Fibroblast of skin of abdomen (primary cell): ENCODE measurements at regions not wholly inside any gene's neighbourhood (a gene's known extent, or its start where the extent isn't known, plus 50 kb on each side); places are given as distances from the start of the nearest gene placed in this dataset.
A peak's percentile ranks its signal among the peaks of the same experiment; 100 is the strongest.
"Not testable (repeated sequence)": the region's sequence is repeated elsewhere in the genome, so short reads cannot be mapped to it uniquely, and the experiment has no call there.

Experiments used
- DNase-seq: peaks from one replicate; pipeline ENCODE4 v3.0.0-alpha.2; 2013

- not testable (repeated sequence) for DNase-seq
These were observed 88.6 kb upstream of the NFIL3 start for GRCh38 chr9:91512235-91512634.

DNA sequence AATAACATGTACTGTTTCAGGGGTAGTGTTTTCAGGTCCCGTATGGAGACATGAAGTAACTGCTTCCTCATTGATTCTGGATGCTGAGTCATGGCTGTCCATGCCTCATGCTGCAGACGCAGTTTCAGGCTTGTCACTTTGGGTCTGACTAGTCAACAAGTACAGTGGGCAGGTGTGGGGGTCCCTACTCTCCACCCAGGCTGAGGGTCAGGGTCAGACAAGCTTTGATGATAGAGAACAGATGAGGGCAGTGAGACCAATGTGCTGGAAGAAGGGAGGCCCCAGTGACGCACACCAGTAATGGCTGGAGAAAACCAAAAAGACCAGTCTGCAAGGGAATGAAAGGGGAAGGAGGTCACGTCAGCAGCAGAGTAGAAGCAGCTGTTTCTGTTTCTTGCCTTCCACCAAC lies 80.0 kb upstream of the NFIL3 start:
- no peak for DNase-seq

GRCh38 chr9:91502913-91503672 lies 79.5 kb upstream of the NFIL3 start:
- DNase-seq = no peak

DNA sequence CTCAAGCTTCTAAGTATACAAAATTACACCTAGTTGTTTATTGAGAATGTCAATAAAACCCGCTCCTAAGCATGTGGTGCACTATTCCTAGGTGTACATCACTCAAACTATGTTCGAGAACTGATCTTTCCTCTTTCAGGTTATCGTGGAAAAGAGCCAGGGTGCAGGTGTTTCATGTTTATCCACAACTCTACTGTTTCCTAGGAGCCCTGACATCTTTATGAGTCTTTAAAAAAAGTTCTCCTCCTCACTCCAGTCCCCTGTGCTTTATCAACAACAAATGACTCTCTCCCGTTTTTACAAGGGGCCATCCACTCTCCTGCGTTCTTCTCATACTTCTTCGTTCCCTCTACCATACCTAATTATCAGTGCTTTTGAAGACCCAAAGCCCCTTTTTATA lies 78.8 kb upstream of the NFIL3 start:
- DNase-seq = no peak

DNA sequence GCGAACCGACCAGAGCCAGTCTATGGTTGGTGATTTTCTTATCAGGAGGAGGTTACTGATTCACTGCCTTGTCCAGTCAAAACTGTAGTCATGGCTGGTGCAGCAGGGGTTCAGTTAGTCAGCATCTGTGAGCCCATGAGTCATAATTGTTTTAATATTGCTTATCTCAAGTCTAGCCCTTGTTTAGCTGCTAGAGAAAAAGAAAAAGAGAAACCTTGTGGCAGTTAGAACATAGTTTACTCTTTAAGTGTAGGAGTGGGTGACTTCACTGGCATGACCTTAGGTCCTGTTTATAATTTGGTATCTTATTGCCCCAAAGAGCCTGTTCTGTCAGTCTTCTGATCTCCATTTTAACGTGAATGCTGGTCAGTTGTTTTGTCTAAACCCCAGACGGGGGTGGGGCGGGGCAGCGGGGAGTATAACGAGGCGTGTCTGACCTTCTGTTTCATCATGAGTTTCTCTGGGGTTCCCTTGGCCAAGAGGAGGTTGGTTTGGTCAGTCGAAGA lies 76.9 kb upstream of the NFIL3 start:
- DNase-seq = peak; percentile 69

GRCh38 chr9:91496351-91496750 lies 72.7 kb upstream of the NFIL3 start:
- no peak for DNase-seq

- DNase-seq = peak; percentile 94
These were observed 71.8 kb upstream of the NFIL3 start for GRCh38 chr9:91495450-91495849.

GRCh38 chr9:91494751-91495150 lies 71.1 kb upstream of the NFIL3 start:
- DNase-seq = no peak

- DNase-seq = no peak
These were observed 68.6 kb upstream of the NFIL3 start for GRCh38 chr9:91492237-91492636.

- no peak for DNase-seq
These were observed 68.0 kb upstream of the NFIL3 start for GRCh38 chr9:91491624-91492023.

DNA sequence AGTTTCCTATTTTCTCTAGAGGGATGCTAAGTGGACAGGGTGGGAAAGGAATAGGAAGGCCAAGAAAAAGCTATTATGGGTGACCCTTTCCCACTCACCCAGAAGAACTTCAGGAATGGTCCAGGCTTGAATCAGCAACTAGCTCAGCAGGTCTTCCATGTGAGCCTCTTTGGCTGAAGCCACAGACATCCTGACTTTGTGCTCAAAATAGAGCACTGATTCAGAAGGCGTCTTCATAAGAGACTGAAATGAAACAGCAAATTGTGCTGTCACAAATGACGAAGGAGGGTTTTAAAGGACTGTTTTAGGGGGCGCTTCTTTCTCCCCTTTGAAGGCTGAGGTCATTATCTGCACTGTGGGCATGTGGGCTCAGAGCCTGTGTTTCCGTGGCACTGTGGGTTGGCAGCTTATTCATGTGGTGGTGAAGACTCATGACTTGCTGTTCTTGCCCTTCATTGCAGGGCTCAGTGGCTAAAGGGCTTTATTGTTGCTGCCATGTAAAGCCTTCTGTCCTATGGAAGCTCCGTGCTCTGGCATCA lies 65.8 kb upstream of the NFIL3 start:
- DNase-seq = peak; percentile 29

DNA sequence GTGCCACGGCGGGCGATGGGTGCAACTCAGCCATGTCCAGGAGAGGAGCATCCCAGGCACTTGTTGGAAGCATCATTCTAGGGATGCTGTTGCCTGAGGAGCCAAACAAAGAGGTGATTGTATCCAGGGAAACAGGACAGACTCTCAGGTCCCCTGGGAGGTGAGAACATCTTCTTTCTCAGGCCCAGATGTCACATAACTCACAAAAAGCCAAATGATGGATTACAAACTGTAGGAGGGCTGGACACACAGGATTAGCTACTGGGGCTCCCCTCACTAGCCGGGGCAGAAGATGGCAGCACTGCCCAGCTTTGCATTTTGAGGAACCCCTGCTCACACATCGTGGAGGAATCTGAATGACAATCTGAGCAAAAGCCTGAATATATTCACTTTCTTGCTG lies 64.7 kb upstream of the NFIL3 start:
- DNase-seq = no peak

DNA sequence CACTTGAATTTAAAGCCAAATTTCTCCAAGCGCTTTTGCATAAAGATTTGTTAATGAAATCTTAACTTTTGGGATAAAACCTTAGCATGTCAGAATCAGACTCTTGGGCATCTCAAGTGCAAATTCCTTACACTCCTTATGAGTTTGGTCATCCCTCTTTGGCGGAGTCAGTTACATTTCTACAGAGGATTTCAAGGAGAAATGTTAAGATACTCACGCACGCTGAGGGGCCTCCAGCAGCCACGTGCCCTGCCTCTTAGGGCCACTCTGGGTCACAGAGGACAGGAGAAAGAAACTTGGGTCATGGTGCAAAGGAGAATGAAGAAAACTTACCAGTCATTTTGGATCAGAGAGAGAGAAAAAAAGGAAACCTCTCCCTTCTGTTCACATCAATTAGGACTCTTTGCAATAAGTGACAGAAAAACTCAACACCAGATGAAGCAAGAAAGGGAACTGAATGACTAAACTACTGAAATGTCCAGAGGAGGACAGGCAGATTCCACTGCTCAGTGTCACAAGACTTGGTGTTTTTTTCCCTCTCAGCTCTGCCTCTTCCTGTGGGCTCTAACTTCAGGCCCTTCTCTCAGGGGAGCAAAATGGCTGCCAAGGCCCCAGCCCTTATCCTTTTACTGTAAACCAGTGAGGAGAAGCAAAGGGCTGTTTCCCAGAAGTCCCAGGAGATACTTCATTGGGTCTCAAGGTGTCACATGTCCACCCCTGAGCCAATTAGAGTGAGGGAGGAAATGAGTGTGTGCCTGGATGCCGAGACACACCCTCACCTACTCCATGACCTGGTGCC lies 63.3 kb upstream of the NFIL3 start:
- DNase-seq = peak; percentile 54

DNA sequence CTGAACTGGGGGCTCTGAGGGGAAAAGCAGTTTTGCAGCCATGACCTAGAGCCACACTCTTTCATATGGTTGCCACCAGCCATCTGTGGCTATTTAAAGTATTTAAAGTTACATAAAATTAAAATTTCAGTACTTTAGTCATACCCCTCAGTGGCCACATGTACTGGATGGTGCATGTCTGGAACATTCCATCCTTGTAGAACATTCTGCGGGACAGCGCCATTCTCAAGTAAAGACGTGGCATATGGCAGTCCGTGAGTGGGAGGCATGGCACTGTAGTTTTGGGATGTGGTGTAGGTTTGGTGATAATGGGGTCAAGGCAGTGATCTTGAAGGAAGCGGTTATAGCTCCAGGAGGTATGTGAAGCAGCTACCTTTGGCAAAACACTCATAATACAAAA lies 61.4 kb upstream of the NFIL3 start:
- no peak for DNase-seq

GRCh38 chr9:91483835-91484234 lies 60.2 kb upstream of the NFIL3 start:
- DNase-seq = no peak

GRCh38 chr9:91483189-91483691 lies 59.6 kb upstream of the NFIL3 start:
- no peak for DNase-seq

GRCh38 chr9:91481972-91482371 lies 58.3 kb upstream of the NFIL3 start:
- no peak for DNase-seq

DNA sequence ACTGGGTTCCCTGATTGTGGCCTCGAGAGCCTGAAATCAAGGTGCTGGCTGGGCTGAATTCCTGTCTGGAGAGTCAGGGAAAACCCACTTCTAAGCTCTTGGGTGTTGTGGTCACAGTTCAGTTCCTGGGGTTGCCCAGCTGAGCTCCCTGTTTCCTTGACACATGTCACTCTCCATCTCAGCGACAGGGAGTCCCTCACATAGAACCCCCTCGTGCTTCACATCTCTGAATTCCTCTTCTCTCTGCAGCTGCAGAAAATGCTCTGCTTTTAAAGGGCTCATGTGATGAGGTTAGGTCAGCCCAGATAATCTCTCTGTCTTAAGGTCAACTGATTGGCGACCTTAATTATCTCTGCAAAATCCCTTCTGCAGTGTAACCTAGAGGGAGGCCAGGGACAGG lies 53.5 kb upstream of the NFIL3 start:
- DNase-seq = no peak

- no peak for DNase-seq
These were observed 51.0 kb upstream of the NFIL3 start for GRCh38 chr9:91474656-91475055.
